Activated T-cell treated with anti-CD3 and anti-CD28 coated beads for 48 hours (primary cell): ENCODE measurements at regions not wholly inside any gene's neighbourhood (a gene's known extent, or its start where the extent isn't known, plus 50 kb on each side); places are given as distances from the start of the nearest gene placed in this dataset.
"Not testable (repeated sequence)": the region's sequence is repeated elsewhere in the genome, so short reads cannot be mapped to it uniquely, and the experiment has no call there.

Experiments
- DNase-seq: peaks from one replicate; pipeline ENCODE4 v3.0.0-alpha.2; 2020; ENCODE audit warnings: low read depth

DNA sequence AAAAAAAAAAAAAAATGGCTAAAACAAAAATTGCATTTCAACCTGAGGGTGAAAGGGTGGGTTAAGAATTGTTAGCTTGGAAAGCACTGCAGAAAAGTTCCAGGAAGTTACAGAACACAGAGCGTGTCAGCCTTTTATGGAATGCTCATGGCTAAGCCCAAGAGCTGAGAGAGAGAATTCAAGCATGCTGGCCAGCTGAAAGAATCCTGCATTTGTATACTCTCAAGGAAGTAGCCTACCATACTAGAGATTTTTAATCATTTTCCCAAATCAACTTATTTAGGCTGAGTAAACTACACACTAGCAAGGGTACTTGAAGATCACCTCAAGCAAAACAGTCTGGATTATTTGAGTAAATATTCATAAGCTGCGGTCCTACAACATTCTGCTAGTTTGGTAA, 153.9 kb downstream of the KCNJ2 start:
- no peak for DNase-seq

GRCh38 chr17:70324031-70324430, 154.7 kb downstream of the KCNJ2 start:
- no peak for DNase-seq

- DNase-seq = no peak
These were observed 157.9 kb downstream of the KCNJ2 start for GRCh38 chr17:70327279-70327678.

DNA sequence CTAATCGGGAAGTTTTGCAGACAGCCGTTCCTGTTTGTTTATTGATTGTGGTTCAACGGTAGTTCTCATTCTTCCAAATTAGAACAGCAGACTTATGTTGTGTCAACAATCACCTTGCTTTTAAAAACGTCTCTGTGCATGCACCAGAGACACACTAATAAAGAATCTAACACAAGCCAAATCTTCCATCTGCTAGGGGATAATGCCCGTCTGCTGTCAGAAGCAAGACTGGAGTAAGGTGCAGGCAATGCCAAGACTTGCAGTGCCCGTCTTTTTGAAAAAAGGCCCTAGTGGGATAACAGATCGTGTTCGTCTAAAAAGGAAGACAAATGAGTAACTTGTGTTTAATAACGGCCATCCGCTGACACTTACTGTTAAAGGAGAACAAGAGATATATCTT, 158.4 kb downstream of the KCNJ2 start:
- DNase-seq = no peak

DNA sequence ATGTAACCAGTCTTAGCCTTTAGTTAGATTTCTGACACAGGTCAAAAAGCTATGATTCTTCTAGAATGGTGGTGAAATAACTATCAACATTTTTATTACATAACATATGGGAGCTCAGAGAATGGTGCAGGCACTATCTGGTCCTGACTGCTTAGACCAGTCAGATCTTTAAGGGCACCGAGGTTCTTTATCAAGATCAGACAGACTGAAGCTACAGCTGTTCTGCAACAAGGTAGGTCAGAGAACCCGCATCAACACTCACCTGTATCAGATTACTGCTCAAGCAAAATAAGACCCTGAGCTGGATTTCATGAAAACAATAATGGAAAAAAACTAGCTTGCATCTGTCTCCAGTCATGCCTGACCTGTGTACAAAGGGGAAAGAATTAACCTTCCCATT, 160.4 kb downstream of the KCNJ2 start:
- DNase-seq = no peak

DNA sequence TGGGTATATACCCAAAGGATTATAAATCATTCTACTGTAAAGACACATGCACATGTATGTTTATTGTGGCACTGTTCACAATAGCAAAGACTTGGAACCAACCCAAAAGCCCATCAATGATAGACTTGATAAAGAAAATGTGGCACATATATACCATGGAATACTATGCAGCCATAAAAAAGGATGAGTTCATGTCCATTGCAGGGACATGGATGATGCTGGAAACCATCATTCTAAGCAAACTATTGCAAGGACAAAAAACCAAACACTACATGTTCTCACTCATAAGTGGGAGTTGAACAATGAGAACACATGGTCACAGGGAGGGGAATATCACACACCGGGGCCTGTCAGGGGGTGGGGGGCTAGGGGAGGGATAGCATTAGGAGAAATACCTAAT, 161.7 kb downstream of the KCNJ2 start:
- not testable (repeated sequence) for DNase-seq

DNA sequence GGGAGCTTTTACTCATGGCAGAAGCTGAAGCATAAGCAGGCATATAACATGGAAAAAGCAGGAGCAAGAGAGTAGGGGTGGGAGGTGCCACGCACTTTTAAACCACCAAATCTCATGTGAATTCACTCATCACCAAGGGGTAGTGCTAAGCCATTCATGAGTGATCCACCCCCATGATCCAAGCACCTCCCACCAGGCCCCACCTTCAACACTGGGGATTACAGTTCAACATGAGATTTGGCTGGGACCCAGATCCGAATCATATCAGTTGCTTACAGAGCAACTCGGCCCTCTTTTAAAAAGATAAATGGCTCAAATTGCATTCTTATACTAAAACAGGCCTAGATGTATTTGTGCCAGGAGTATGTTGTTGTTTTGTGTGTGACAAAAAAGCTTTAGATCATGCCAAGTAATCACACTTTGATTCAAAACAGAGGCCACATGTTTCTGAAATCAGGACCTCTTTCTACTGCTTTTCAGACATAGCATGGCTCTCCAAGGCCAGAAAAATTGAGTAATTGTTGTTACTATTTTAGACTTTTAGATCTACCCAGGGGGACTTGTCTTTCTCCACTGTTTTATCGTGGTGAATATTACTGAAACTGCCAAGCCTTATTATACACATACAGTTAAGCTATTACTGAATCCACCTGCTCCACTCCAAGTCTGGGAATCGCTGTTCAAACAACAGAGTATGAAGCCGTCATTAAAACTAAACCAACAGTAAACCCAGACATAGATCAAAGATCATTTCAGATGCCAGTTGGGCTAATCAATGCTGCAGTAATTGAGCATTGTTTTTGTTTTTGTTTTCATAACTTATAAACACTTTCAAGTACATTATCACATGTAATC, 163.3 kb downstream of the KCNJ2 start:
- no peak for DNase-seq

GRCh38 chr17:70336411-70336810, 167.1 kb downstream of the KCNJ2 start:
- no peak for DNase-seq

DNA sequence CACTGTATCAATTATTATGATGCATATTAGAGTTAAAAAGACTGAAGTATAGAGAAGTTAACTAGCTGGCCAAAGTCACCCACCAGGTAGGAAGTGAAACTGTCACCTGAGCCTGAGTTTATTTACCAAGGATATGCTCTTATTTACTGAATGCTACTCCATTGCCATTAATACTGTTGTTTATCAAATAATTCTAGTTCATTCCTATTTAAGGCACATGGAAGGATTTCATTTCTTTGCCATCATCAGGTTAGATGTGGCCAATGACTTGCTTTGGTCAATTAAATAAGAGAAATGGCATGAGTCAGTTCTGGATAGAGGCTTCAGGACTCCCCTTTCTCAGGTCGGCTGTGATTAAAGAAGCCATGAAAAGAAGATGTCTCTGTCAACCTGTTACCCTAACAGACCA, 169.6 kb downstream of the KCNJ2 start:
- DNase-seq = no peak

DNA sequence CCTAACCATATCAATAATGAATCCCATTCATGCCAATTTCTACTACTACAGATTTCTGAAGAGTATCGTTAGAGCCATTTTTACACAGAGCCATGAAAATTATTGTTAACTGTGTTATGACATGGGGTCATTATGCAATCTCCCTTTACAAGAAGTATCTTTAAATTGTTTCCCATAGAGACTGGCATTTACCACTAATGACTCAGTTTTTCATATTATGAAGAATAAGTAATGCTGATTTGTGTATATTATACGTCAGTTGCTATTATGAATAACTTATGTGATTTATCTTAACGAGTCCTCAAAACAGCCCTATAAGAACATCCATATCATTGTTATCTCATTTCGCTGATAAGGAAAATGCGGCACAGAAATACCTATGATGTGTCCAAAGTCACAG, 173.8 kb downstream of the KCNJ2 start:
- no peak for DNase-seq

GRCh38 chr17:70344386-70345060, 175.2 kb downstream of the KCNJ2 start:
- no peak for DNase-seq

- no peak for DNase-seq
These were observed 175.7 kb downstream of the KCNJ2 start for GRCh38 chr17:70345061-70345460.

DNA sequence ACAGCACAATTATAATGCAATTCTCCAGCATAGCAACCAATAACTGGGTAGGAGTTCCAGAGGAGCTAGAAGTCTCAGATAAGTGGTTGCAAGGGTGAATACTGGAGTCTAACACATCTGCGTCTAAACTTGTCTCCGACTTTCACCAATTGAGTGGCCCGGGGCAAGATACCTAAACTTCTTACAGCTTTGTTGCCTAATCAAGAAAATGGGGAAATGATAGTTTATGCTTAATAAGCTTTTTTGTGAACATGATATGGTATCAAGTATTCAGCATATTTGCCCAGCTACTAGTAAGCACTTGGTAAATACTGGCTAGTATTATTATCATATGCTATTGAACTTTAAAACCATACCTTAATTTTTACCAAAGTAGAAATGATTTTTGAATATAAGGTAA, 183.5 kb downstream of the KCNJ2 start:
- DNase-seq = no peak

DNA sequence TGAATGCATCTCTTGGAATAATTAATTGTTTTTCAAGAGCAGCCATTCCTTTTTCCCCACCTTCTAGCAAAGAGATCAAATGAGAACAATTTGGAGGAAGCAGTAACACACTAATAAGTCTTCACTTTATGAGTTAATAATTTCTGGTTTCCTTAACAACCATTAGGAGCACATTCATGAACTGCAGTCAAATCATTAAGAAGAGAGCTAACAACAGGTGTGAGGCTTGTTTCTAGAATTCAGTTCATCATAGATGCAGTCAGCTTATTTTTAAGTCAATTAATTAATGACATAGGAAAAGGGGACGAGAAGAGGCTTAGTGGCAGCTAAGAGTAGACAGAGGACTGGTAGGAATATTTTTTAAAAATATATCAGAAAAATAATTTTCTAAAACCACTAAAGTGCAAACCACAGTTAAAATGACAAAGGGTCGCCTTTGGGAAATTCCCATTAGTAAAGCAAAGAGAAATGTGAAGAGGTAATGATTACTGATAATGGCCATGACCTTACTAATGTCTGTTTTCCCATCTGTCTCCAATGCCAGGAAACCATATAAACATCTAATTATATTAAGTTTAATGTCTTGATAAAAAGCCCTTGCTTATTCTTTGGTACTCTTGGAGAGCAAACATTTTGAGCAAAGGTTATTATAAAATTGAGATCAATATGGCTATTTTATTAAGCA, 184.2 kb downstream of the KCNJ2 start:
- no peak for DNase-seq

- no peak for DNase-seq
These were observed 185.9 kb downstream of the KCNJ2 start for GRCh38 chr17:70355185-70355584.

DNA sequence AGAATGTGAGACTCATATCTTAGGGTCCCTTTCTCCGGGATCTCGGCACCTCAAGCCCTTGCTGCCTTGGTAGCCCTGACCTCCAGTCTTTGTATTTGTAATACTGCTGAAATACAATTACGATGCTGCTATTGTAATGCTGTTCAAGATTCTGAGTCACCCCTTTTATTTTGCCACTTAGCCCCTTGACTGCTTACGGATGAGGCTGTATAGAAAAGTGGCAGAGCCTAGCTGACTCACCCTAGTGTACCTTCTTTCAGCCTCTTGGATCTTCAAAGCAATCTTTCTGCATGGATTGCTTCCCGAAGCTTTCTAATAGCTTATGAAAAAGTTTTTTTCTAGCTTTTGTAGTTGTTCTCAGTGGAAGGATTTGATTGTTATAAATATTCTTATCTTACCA, 187.9 kb downstream of the KCNJ2 start:
- DNase-seq = no peak

DNA sequence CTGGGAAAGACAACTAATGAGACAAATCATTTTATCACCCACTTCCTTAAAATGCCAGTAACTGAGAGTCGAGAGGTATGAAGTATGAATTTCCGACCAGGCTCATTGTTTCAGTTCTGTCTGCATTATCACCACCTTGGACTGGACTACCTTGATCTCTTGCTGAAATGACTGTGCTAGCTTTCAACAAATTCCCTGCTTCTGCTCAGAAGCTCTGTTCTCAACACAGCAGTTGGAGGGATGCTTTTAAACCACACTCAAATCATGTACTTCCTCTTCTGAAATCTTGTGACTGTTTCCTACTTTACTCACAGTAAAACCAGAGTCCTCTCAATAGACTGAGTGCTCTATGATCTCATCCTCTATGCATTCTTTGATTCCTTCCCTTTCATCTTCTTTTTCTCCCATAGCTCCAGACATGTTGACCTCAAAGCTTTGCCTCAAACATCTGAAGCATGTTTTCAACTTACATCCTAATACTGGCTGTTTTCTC, 195.8 kb downstream of the KCNJ2 start:
- DNase-seq = no peak

- DNase-seq = no peak
These were observed 197.1 kb downstream of the KCNJ2 start for GRCh38 chr17:70366386-70366785.

DNA sequence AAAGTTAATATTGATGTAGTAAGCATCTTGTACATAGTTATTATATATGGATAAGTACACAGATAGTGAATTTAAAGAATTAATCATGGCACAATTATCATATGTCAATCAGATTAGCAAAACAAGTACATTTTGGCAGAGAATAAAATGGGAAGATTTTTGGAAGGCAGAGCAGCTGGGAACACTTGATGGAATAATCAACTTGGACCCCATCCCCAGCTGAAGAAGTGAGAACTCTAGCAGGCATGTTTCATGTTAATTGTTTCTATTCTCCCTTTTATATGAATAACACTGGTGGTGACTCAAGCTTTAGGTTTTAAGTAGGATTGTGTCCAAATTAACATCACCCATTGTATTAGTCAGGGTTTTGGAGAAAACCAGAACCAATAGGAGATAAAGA, 198.7 kb downstream of the KCNJ2 start:
- DNase-seq = no peak

DNA sequence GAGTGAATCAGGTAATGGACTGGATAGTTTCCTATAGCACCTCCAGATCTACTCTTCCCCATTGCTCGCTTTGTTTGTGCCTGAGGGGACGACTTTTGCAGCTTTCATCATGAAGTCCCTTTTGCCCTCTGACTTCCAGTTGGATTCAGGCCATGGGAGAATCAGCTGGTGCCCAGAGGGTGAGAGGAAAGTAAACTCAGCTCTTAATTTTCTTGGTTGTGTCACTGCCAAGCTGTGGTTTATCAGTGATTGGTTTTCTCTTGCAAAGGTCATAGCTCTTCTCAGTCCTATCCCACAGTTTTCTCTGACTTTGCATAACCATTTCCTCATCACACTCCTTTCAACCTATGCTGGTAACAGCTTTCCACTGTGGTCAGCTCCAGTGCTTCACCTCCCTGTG, 200.1 kb downstream of the KCNJ2 start:
- DNase-seq = no peak

- DNase-seq = no peak
These were observed 201.5 kb downstream of the KCNJ2 start for GRCh38 chr17:70370816-70371215.

- DNase-seq = no peak
These were observed 204.0 kb downstream of the KCNJ2 start for GRCh38 chr17:70373369-70373768.

DNA sequence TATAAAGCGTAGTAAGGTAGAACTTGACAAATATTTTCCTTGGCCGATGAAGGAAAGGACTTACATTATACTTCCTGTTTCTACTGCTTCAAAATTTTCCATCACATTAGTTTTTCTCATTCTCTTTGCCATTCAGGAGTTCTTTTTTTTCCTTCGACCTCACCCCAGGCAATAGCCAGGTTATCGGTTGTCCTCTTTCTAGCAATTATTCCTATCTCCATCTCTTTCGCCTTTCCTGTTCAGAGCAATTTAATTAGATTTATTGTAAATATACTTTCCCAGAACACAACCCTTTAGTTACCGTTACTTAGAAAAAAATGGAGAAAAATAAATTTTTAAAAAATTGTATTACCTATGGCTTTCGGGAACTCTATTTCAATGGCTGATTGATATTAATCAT, 205.2 kb downstream of the KCNJ2 start:
- DNase-seq = no peak
